ENCODE measurements at regions not wholly inside any gene's neighbourhood (a gene's known extent, or its start where the extent isn't known, plus 50 kb on each side); places are given as distances from the start of the nearest gene placed in this dataset.
"Not testable (repeated sequence)": the region's sequence is repeated elsewhere in the genome, so short reads cannot be mapped to it uniquely, and the experiment has no call there.

DNA sequence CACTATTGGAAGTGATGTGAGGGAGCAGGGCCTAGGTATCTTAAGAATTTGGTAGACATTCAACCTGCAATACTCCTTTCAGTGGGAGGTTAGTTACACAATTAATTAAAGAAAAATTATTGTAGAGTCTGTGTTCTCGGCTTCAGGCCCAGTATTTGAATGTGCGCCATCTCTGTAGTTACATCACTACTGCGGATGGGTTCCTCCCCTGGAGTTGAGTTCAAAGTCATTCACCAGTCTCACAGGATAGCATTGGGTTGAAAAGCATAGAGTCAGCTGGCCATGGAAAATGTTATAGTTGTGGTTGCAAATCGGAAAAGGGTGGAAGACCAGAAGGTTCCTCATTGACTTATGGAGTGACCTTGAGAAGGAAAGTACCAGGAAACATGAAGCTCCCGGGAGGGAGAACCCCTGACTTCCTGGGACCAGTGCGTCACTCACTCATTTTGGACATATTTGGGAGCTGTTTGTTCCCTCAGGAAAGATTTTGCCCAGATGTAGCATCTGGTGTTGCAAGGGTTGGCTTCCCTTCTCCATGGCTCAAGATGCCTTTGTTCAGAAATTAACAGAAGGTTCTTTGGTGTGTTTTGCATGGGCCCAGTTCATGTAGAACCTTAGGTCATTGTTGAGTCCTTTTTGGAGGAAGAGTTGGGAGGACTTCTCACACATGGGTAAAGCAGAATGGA lies 111.8 kb downstream of the SRGAP2 start:
- H3K27ac ChIP-seq (ENCODE audit: low read depth, low read length, severe bottlenecking); H3K4me1 ChIP-seq (ENCODE audit: control insufficient read depth, insufficient read depth, low read length, poor library complexity, severe bottlenecking): not testable (repeated sequence)
- WGBS, 2 experiments (ENCODE audit: insufficient coverage in 2 of 2) = no CpG with 5 or more reads among the region's 6 CpGs

DNA sequence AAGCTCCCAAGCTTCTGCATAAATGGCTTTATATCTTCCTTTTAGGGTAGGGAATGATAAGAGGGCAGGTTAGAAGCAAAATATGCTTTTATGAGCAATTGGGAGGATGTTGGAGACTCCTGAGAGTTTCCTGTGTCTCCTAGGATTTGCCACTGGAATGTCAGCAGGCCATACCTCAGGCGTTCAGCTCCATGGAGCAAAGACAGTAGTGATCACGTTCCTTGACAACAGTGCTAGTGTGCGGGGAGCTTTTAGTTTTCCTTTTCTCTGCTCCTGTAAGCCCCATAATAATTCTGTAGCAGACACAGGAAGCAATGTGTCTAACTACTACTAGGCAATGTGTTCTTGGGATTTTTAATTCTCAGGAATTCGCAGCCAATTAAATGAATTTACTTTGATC lies 113.6 kb downstream of the SRGAP2 start:
- not testable (repeated sequence) for H3K36me3 ChIP-seq (ENCODE audit: control insufficient read depth, insufficient read depth, low read length); H3K4me1 ChIP-seq (ENCODE audit: control insufficient read depth, insufficient read depth, low read length, poor library complexity, severe bottlenecking); H3K27ac ChIP-seq (ENCODE audit: low read depth, low read length, severe bottlenecking); H3K4me3 ChIP-seq (ENCODE audit: extremely low read depth, insufficient read depth, low read length, poor library complexity, severe bottlenecking); H3K9me3 ChIP-seq (ENCODE audit: control insufficient read depth, low read length)
- WGBS, 2 experiments (ENCODE audit: insufficient coverage in 2 of 2) = no CpG with 5 or more reads among the region's 4 CpGs

More for the DNA sequence above, 111.8 kb downstream of the SRGAP2 start:
- not testable (repeated sequence) for H3K9me3 ChIP-seq (ENCODE audit: control insufficient read depth, low read length); H3K4me3 ChIP-seq (ENCODE audit: extremely low read depth, insufficient read depth, low read length, poor library complexity, severe bottlenecking); H3K36me3 ChIP-seq (ENCODE audit: control insufficient read depth, insufficient read depth, low read length)

DNA sequence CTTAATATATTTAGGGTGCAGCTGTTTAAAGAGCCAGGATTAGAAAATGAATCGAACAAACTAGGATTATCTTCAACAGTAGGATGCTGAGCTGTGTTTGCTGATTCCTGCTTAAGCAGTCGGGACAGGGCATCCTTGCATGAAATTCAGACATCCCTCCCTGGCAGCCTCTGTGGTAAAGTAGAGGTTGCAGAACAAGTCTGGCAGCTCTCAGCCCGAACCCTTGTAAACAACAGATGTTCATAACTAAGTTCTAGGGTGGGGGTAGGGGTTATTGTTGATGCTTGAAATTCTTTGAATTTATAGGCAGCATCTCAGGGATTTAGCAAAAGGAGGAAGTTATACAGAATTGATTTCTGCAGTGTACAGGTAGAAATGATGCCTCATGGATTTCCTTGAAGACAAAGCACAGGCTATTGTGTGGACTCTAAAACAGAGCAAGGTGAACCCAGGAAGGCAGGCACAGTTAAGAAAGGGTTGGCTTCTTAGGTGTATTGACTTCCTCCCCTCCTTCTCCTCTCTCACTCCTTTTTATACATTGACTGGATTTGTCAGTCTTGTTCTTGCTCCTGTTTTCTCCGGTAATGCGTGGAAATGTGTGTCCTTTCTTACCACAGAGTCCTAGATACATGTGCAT lies 114.7 kb downstream of the SRGAP2 start:
- WGBS, 2 experiments (ENCODE audit: insufficient coverage in 2 of 2) = no CpG with 5 or more reads among the region's 5 CpGs
- H3K4me3 ChIP-seq (ENCODE audit: extremely low read depth, insufficient read depth, low read length, poor library complexity, severe bottlenecking) = not testable (repeated sequence)

GRCh38 chr1:206320227-206320626 lies 116.9 kb downstream of the SRGAP2 start:
- not testable (repeated sequence) for H3K4me1 ChIP-seq (ENCODE audit: control insufficient read depth, insufficient read depth, low read length, poor library complexity, severe bottlenecking); H3K36me3 ChIP-seq (ENCODE audit: control insufficient read depth, insufficient read depth, low read length); H3K27ac ChIP-seq (ENCODE audit: low read depth, low read length, severe bottlenecking); H3K9me3 ChIP-seq (ENCODE audit: control insufficient read depth, low read length); H3K4me3 ChIP-seq (ENCODE audit: extremely low read depth, insufficient read depth, low read length, poor library complexity, severe bottlenecking)
- no CpG with 5 or more reads among the region's 2 CpGs for WGBS, 2 experiments (ENCODE audit: insufficient coverage in 2 of 2)

More for the DNA sequence above, 114.7 kb downstream of the SRGAP2 start:
- H3K27ac ChIP-seq (ENCODE audit: low read depth, low read length, severe bottlenecking); H3K36me3 ChIP-seq (ENCODE audit: control insufficient read depth, insufficient read depth, low read length); H3K9me3 ChIP-seq (ENCODE audit: control insufficient read depth, low read length); H3K4me1 ChIP-seq (ENCODE audit: control insufficient read depth, insufficient read depth, low read length, poor library complexity, severe bottlenecking): not testable (repeated sequence)

GRCh38 chr1:206326159-206326939 lies 123.0 kb downstream of the SRGAP2 start:
- not testable (repeated sequence) for H3K36me3 ChIP-seq (ENCODE audit: control insufficient read depth, insufficient read depth, low read length); H3K4me3 ChIP-seq (ENCODE audit: extremely low read depth, insufficient read depth, low read length, poor library complexity, severe bottlenecking); H3K27ac ChIP-seq (ENCODE audit: low read depth, low read length, severe bottlenecking); H3K4me1 ChIP-seq (ENCODE audit: control insufficient read depth, insufficient read depth, low read length, poor library complexity, severe bottlenecking); H3K9me3 ChIP-seq (ENCODE audit: control insufficient read depth, low read length)
- 80 to 100% methylated on average over 1 of the region's 6 CpGs for WGBS, 2 experiments (ENCODE audit: insufficient coverage in 2 of 2)

- H3K27ac ChIP-seq (ENCODE audit: low read depth, low read length, severe bottlenecking); H3K36me3 ChIP-seq (ENCODE audit: control insufficient read depth, insufficient read depth, low read length); H3K4me3 ChIP-seq (ENCODE audit: extremely low read depth, insufficient read depth, low read length, poor library complexity, severe bottlenecking); H3K9me3 ChIP-seq (ENCODE audit: control insufficient read depth, low read length); H3K4me1 ChIP-seq (ENCODE audit: control insufficient read depth, insufficient read depth, low read length, poor library complexity, severe bottlenecking): not testable (repeated sequence)
- no CpG with 5 or more reads among the region's 5 CpGs for WGBS, 2 experiments (ENCODE audit: insufficient coverage in 2 of 2)
Observed at GRCh38 chr1:206331597-206331996, 128.3 kb downstream of the SRGAP2 start.

DNA sequence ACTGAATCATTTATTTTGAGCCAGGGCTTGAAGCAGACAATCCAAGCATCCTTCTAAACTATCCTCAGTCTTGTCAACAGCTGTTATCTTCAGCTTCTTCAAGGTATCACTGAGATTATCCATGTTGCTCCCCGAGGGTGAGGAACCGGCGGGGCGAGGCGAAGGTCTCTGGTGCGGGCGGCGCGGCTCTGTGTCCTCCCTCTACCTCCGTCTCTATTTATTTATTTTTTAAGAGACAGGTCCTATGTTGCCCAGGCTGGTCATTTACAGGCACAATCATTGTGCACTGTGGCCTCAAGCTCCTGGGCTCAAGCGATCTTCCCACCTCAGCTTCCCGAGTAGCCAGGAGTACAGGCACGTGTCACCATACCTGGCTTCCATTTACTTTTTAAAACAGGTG lies 130.0 kb downstream of the SRGAP2 start:
- not testable (repeated sequence) for H3K9me3 ChIP-seq (ENCODE audit: control insufficient read depth, low read length); H3K4me1 ChIP-seq (ENCODE audit: control insufficient read depth, insufficient read depth, low read length, poor library complexity, severe bottlenecking); H3K36me3 ChIP-seq (ENCODE audit: control insufficient read depth, insufficient read depth, low read length); H3K4me3 ChIP-seq (ENCODE audit: extremely low read depth, insufficient read depth, low read length, poor library complexity, severe bottlenecking); H3K27ac ChIP-seq (ENCODE audit: low read depth, low read length, severe bottlenecking)
- no CpG with 5 or more reads among the region's 13 CpGs for WGBS, 2 experiments (ENCODE audit: insufficient coverage in 2 of 2)

DNA sequence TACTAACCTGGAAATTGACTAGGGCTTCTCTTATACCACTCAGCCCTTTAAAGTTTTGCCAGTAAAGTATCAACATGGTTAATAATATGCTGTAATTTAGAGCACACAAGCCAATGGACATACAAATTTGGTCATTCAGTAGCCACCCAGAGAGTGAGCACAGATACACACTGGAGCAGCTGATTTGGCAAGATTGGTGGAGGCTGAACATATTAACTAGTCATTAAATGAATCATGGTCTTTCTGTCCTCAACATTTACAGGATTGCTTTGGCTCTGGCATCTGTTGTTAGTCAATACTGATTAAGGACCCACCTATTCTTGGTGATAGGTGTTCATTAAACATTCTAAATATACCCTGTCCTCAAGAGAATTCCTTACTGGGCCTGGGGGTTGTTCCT lies 130.6 kb downstream of the SRGAP2 start:
- H3K9me3 ChIP-seq (ENCODE audit: control insufficient read depth, low read length); H3K36me3 ChIP-seq (ENCODE audit: control insufficient read depth, insufficient read depth, low read length); H3K27ac ChIP-seq (ENCODE audit: low read depth, low read length, severe bottlenecking); H3K4me3 ChIP-seq (ENCODE audit: extremely low read depth, insufficient read depth, low read length, poor library complexity, severe bottlenecking); H3K4me1 ChIP-seq (ENCODE audit: control insufficient read depth, insufficient read depth, low read length, poor library complexity, severe bottlenecking): not testable (repeated sequence)

- not testable (repeated sequence) for H3K27ac ChIP-seq (ENCODE audit: low read depth, low read length, severe bottlenecking); H3K9me3 ChIP-seq (ENCODE audit: control insufficient read depth, low read length); H3K4me3 ChIP-seq (ENCODE audit: extremely low read depth, insufficient read depth, low read length, poor library complexity, severe bottlenecking); H3K4me1 ChIP-seq (ENCODE audit: control insufficient read depth, insufficient read depth, low read length, poor library complexity, severe bottlenecking); H3K36me3 ChIP-seq (ENCODE audit: control insufficient read depth, insufficient read depth, low read length)
- WGBS, 2 experiments (ENCODE audit: insufficient coverage in 2 of 2) = no CpG with 5 or more reads among the region's 3 CpGs
Observed at GRCh38 chr1:206334481-206334880, 131.1 kb downstream of the SRGAP2 start.

- H3K4me1 ChIP-seq (ENCODE audit: control insufficient read depth, insufficient read depth, low read length, poor library complexity, severe bottlenecking); H3K36me3 ChIP-seq (ENCODE audit: control insufficient read depth, insufficient read depth, low read length); H3K9me3 ChIP-seq (ENCODE audit: control insufficient read depth, low read length); H3K27ac ChIP-seq (ENCODE audit: low read depth, low read length, severe bottlenecking); H3K4me3 ChIP-seq (ENCODE audit: extremely low read depth, insufficient read depth, low read length, poor library complexity, severe bottlenecking): not testable (repeated sequence)
Observed at GRCh38 chr1:206335162-206335561, 131.8 kb downstream of the SRGAP2 start.
